ENCODE measurements at regions not wholly inside any gene's neighbourhood (a gene's known extent, or its start where the extent isn't known, plus 50 kb on each side); places are given as distances from the start of the nearest gene placed in this dataset.

- no peak for TF ChIP-seq CTCF (IDR thresholded peaks at IDR 0.05; ENCODE audit: control insufficient read depth, extremely low read depth, insufficient read depth)
- DNase-seq (ENCODE audit: low read depth) = no peak
- H3K4me3 ChIP-seq (ENCODE audit: low read depth, low read length) = no peak overlapping the region
These were observed 150.6 kb downstream of the CHIC2 start for GRCh38 chr4:53913771-53914170.

GRCh38 chr4:53912766-53913497 lies 151.5 kb downstream of the CHIC2 start:
- no peak overlapping the region for H3K4me3 ChIP-seq (ENCODE audit: low read depth, low read length)
- no peak for DNase-seq (ENCODE audit: low read depth)
- no peak for TF ChIP-seq CTCF (IDR thresholded peaks at IDR 0.05; ENCODE audit: control insufficient read depth, extremely low read depth, insufficient read depth)

- DNase-seq (ENCODE audit: low read depth) = peak; percentile 64
- TF ChIP-seq CTCF (IDR thresholded peaks at IDR 0.05; ENCODE audit: control insufficient read depth, extremely low read depth, insufficient read depth) = peak; percentile 83
- H3K4me3 ChIP-seq (ENCODE audit: low read depth, low read length) = no peak overlapping the region
These were observed 155.7 kb downstream of the CHIC2 start for GRCh38 chr4:53908661-53909078.

GRCh38 chr4:53907772-53908171 lies 156.6 kb downstream of the CHIC2 start:
- DNase-seq (ENCODE audit: low read depth) = no peak
- no peak for TF ChIP-seq CTCF (IDR thresholded peaks at IDR 0.05; ENCODE audit: control insufficient read depth, extremely low read depth, insufficient read depth)
- no peak overlapping the region for H3K4me3 ChIP-seq (ENCODE audit: low read depth, low read length)

GRCh38 chr4:53906606-53907190 lies 157.7 kb downstream of the CHIC2 start:
- no peak for DNase-seq (ENCODE audit: low read depth)
- no peak overlapping the region for H3K4me3 ChIP-seq (ENCODE audit: low read depth, low read length)
- TF ChIP-seq CTCF (IDR thresholded peaks at IDR 0.05; ENCODE audit: control insufficient read depth, extremely low read depth, insufficient read depth) = no peak

- no peak overlapping the region for H3K4me3 ChIP-seq (ENCODE audit: low read depth, low read length)
- peak; percentile 30 for DNase-seq (ENCODE audit: low read depth)
- TF ChIP-seq CTCF (IDR thresholded peaks at IDR 0.05; ENCODE audit: control insufficient read depth, extremely low read depth, insufficient read depth) = no peak
These were observed 158.4 kb downstream of the CHIC2 start for GRCh38 chr4:53905941-53906377.
